HG02623 (cell line): ENCODE measurements at regions not wholly inside any gene's neighbourhood (a gene's known extent, or its start where the extent isn't known, plus 50 kb on each side); places are given as distances from the start of the nearest gene placed in this dataset.
"Not testable (repeated sequence)": the region's sequence is repeated elsewhere in the genome, so short reads cannot be mapped to it uniquely, and the experiment has no call there.

Experiments
- ATAC-seq: cut with Tn5 transposase; IDR thresholded peaks from one replicate; pipeline ENCODE4 v1.9.1; 2021; ENCODE audit warnings: moderate library complexity; ENCODE audit not compliant: unreplicated experiment

DNA sequence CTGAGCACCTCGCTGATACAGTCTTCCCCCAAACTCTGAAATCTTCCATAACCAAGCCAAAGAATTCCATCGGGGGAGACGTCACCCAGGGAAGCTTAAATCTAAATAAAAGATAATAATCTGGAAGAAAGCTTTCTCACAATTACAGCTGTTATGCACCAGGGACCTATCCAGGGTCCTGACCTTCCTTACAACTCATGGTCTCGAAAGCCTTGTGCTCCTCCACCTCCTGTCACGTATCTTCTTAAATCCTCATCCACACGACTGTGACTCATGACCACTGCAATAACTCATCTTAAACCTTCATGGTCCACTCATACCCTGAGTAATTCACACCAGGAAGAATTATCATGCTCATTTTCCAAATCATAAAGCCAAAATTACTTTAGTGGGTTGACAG, 166.8 kb upstream of the FRG1 start:
- ATAC-seq = no peak

DNA sequence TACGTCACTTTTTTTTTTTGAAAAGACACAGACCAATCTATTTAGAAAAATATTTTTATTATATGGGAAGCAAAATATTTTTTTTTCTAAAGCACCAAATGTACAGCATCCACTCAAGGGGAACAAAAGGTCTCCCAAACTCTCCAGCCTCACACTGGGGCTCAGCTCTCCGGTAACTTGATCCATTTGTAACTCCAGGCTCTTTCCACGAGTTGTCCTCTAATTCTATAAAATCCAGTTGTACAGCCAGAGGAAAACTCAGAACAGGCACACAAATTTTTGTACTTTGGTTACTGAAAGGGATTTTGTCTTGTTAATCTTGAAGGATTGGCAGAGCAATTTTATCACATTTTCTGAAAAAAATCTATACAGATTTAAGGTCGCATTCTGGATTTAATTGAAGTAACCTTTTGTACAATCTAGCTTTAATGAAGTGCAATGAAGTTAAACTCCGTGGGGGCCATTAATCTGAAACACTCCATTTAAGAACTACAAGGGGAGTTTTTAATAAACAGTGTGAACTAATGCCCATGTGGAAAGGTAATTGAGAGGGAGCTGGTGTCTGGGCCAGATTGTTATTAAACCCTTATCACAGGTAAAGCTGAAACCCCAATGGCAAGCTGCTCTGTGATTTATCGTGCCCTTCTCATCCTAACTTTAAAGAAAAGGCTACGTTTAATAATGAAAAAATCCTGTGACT, 161.2 kb upstream of the FRG1 start:
- no peak for ATAC-seq

DNA sequence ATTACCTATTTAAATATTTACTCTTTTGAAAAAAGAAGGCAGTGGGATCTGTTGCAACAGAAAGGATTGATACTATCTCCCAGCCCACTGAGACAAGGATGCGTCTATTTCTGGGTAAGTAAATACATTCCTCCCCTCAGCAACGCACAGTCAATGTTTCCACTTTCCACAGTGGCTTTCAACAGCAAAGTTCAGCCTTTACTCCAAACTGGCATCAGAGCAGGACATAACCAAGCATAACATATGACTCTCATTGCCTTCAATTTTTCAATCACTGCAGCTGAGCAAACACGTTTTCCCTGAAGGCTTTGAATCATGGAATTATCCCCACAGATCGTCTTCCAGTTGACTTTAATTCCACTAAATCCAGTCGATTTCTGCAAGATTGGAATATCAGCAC, 160.3 kb upstream of the FRG1 start:
- no peak for ATAC-seq

DNA sequence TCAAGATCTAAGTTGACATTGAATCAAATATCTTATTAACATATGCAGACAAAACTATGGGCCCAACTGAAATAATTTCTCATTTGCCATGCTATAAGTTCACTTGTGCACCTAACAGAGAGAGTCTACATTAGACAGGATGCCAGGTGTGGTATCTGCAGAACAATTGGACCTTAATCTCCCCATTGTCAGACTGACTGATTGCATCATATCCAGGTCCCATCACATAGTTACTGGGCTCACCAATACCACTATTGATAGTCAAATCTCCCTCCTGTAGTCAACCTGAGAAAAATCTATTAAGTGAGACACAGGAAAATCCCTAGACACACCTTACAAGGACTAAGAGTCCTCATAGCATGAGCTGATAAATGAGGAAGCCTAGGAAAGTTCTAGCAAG, 156.0 kb upstream of the FRG1 start:
- ATAC-seq = no peak

DNA sequence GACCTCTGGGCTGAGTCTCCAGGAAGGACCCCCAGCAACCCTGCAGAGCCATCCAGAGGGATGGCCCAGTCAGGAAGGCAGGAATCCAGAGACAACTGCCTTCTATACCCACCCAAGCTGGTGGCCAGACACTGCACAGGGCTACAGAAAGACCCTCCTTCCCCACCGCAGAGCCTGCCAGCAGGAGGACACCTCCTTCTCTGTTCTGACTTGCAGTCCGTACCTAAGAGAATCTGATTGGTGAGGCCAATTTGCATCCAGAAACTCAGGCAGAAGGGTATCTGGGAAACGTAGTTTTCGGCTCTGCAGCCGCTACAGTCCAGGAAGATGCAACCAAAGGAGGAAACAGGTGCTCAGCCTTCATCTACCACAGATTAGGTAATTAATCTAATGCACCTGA, 155.4 kb upstream of the FRG1 start:
- no peak for ATAC-seq

DNA sequence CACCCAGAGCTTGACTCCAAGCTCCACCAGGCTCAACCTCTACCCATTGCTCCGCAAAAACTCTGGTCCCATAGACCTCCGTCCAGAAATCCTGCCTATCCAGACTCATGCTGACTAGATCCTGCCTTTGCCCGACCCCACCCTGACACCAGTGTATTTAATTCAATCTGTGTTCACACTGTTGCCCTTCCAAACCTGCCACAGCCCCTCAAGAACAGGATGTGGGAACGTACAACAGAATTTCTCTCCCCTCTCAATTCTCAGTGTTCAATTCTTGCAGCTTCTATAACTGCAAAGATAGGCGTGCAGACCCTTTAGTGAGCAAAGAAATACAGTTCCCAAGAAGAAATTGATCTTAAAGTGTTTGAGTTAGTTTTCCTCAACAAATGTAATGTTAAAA, 154.2 kb upstream of the FRG1 start:
- ATAC-seq = no peak

DNA sequence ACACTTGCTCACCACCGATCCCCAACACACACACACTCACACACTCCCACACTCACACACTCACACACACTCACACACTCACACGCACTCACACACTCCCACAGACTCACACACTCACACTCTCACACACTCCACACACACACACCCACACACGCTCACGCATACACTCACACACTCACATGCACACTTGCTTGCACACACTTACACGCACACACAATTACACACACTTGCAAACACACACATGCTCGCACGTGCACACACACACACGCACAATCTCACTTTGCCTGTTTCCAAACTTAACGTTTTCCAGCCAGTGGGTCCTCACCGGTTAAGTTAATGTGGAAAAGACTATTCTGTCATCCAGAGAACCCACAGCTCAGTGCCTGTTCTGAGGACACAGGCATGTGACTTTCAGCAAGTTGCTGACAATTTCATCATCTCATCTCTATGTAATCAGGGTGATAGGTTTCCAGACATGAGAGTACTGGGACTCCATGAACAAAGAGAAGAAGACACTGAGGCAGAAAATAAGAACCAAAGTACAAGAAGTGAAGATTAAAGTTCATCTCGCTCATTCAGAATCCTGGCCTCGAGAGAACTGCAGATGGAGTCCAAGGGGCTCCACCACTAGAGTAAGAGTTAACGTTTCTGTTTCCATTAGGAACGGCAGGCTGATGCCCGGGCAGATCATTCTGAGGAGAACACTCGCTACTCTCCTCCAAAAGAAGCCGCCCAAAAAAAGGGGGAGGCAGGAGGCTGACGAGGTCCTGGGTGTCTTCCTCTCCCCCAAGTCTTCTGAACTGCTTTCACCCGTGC, 153.2 kb upstream of the FRG1 start:
- no peak for ATAC-seq

DNA sequence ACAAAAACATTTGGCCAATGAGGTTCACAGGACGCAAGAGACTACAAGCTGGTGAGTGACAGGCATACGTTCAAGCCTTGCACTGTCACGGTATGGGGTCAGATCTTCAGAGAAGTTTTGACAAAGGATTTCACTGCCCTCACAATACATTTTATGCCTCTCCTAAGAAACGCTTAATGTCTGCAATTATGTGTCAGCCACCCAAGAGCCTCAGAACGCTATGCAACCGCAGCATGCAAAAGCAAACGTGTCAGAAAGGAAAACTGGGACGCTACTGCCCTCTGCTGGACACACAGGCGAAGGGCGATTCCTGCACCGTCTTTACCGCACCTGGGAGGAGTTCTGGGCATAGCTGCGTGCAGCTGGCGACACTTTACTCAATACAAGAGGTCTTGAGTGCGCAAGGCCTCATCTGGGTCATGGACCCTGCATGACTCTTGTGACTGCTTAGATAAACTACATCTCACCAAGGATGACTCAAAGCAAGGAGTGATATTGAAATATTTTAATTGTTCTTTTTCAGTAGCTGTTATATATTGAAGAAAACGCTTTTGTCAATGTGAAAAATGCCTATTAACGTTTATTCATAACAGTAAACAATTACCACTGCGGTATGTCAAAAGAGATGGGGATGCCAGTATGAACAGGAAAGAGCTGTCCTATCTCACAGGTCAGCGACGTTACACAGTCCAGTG, 147.6 kb upstream of the FRG1 start:
- peak; percentile 96 for ATAC-seq

DNA sequence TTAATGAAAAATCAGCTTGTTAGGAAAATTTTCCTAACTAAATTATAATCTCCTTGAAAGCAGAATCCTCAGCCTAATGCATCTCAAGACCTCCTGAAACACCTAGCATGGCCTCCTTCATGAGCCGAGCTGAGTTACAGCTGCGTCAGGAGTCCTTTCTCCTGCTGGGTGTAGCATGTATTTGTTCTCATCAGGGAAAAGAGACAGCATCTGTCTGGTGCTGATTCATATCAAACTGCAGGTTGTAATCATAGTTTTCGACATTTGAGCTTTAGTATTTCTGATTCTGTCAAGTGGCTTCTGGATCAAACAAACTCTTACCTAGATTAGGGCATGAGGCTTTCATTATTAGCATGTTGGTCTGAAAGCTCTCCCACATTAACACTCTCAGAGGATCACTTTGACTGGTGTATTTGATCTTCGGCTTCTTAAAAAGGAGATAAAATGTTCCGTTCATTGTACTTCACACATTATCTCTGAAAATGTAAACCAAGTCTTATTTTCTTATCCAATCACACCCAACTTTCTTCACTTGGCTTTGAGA, 140.1 kb upstream of the FRG1 start:
- no peak for ATAC-seq

DNA sequence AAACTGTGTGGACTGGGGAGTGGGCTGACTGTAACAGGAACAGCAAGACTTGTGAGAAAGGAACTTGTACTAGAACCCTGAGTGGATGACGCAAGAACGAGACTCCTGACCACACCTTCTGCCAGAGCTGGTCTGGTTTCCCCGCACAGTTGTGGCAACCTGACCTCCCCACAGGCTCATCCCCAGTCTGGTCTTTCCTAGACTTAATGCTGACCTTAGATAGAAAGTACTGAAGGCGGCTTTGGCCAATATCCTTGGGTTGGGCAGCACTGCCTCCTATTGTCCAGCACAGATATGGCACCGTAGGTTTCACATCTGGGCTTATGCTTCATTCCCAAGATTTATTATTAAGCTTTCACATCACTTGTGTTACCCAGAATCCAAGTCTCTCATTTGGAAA, 137.8 kb upstream of the FRG1 start:
- no peak for ATAC-seq

DNA sequence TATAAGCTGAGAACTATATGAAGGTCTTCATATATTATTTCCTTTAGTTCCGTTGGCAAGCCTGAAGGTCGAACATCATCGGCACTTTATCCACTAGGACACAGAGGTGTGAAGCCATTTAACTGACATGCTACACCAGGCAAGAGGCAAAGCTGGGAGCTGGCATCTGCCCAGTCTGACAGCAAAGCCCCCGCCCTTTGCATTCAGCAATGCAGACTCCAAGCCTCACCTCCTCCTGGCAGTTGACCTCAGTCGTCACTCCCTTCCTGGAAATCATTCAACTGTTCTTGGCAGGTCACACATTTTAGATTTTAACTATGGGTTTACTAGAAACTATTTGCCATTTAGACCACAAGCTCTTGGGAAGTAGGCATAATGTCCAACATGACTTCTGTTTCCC, 135.8 kb upstream of the FRG1 start:
- no peak for ATAC-seq

DNA sequence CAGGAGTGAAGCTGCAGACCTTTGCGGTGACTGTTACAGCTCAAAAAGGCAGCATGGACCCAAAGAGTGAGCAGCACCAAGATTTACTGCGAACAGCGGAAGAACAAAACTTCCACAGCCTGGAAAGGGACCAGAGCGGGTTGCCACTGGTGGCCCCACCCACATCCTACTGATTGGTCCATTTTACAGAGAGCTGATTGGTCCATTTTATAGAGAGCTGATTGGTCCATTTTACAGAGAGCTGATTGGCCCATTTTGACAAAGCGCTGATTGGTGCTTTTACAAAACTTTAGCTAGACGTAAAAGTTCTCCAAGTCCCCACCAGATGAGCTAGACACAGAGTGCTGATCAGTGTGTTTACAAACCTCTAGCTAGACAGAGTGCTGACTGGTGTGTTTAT, 134.2 kb upstream of the FRG1 start:
- no peak for ATAC-seq

DNA sequence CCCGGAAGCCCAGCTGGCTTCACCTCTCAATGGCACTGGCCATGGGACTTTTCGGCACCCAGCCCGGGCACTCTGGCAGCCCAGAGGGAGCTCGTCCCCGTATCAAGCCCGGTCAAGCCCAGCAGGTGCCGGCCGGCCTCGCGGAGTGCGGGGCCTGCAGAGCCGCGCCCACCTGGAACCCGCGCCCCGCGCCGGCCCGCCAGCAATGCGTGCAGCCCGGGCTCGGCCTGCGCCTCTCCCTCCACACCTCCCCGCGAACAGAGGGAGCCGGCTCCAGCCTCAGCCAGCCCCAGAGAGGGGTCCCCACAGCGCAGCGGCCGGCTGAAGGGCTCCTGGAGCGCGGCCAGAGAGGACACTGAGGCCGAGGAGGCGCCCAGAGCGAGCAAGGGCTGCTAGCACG, 133.6 kb upstream of the FRG1 start:
- ATAC-seq = no peak

DNA sequence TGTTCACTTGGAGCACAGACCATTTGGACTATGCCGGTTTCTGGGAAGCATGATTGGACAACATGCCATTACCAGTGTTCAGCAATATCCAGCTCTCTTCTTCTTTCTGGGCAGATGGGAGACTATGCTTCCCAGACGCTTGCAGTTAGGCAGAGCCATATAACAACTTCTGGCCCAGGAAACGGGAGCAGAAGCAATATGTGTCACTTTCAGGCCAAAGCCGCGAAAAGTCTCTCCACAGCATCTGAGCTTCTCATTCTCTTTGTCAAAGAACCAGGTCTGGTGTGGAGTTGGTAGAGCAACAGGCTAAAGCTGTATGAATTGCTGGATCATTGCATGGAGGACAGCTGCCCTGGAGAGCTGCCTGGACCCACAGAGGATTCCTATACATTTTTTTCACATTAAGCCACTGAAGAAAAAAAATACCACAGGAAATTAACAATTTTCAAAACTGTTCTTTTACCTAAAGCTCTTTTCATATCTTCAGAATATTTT, 131.4 kb upstream of the FRG1 start:
- no peak for ATAC-seq

DNA sequence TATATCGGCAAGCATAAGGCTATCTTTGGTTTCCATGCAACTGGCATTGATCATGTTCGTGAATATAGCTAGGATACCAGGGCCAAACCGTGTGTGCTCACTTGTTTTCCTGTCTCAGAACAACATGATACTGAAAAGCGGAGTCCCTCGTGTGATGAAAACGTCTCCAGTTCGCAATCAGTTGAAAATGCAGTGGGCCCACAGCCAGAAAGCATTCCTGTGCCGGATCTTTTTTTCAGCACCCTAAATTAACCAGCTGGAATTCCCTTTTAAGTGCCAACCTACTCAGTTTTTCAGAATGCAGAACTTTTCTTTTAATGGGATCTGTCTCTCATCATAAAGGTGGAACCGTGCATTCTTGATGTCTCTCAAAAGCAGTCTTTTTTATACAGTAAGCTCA, 130.8 kb upstream of the FRG1 start:
- no peak for ATAC-seq

DNA sequence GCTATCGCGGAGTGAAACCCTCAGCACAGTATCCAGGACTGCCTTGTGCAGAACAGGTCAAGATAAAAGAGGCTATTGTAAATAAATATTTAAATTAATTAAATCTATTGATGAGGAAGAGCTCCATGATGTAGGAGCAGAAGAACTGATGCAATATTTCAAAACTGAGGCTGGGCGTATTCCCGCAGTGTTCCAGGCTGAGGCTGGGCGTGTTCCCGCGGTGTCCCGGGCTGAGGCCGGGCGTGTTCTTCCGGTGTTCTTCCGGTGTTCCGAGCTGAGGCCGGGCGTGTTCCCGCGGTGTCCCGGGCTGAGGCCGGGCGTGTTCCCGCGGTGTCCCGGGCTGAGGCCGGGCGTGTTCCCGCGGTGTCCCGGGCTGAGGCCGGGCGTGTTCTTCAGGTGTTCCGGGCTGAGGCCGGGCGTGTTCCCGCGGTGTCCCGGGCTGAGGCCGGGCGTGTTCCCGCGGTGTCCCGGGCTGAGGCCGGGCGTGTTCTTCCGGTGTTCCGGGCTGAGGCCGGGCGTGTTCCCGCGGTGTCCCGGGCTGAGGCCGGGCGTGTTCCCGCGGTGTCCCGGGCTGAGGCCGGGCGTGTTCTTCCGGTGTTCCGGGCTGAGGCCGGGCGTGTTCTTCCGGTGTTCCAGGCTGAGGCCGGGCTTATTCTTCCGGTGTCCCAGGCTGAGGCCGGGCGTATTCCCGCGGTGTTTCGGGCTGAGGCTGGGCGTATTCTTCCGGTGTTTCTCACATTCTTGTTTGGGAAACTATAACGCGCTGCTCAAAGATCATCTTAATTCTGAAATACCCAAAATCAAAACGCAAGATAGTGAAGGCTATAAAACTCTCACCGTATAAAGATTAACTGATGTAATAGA, 130.1 kb upstream of the FRG1 start:
- not testable (repeated sequence) for ATAC-seq

DNA sequence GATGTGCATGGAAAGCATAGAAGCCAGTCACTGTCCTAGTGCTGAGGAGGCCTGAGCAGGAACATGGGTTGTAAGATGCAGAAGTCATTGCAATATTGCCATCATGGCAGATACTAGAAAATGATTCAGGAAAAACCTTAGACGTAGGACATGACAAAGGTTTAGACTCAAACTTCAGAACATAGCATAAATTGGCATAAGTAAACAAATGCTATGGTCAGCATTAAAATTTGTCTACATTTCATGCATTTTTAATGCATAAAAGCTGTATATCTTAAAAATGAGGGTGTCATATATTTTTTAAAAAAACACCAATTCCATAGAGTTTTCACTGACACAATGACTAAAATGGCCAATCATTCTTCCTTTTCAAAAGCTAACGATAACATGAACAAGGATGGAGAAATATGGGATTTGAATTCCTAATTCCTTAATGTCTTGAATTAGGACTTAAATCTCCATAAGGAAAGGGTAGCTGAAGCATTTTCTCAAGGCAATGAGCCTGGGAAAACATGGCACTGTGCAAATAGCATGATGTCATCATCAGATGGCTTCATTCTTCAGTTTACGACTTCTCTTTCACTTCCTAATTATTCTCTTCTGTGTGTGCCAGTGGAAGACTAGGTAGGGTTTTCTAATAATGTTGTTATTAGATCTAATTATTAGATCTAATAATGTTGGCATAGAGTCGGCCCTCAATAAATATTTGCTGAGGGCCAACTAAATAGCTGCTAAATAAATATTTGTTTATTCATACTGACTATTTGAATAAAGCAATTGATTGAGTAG, 125.1 kb upstream of the FRG1 start:
- no peak for ATAC-seq

DNA sequence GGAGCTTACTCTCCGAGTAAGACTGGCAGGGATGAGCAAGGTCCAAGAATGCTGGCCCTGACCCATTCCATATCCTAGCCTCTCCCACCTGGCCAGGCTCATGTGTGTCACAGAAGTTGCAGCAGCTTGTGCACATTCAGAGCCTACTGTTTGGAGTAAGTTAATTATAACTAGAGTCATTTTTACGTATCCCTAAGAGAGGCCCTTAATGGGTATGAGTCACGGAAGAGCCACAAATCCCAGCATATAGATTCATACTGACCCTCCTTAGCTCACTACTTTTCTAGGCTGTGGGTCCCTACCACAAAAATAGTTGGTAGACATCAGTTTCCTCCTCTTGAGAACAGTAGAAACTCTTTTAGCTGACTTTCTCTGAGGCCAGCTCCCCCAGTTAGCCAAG, 118.3 kb upstream of the FRG1 start:
- no peak for ATAC-seq

DNA sequence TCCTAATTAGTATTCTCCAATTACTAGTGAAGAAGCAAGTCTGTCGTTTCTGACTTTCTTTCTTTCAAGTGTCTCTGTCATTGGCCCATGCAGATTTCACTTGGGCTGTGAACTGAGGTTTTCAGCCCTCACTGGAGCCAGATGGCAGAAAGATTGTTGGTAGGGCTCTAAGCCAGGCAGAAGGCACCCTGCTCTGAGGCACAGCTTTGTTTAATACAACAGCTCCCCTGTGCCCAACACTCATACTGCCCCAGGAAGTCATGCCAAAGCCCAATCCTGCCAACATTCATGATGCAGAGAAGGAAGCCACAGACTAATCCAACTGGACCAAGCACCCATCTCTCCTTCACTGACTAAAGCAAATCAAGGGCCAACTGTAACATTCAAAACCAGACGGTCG, 117.1 kb upstream of the FRG1 start:
- ATAC-seq = no peak

DNA sequence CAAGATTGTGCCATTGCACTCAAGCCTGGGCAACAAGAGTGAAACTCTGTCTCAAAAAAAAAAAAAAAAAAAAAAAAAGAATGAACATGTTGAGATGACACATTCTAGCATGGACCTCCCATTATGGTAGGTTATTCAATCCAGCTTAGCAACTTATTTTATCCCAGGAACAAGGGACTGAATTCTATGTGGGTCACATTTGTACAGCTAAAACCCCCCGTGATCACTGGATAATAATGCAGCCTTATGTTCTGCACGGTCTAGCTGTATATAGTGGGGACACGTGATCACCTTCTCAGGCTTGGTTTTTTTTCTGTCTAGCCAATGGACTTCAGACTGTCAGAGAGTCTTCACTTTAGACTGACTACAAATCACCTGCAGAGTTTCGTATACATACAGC, 115.2 kb upstream of the FRG1 start:
- no peak for ATAC-seq
